ENCODE measurements at regions not wholly inside any gene's neighbourhood (a gene's known extent, or its start where the extent isn't known, plus 50 kb on each side); places are given as distances from the start of the nearest gene placed in this dataset.
"Not testable (repeated sequence)": the region's sequence is repeated elsewhere in the genome, so short reads cannot be mapped to it uniquely, and the experiment has no call there.

DNA sequence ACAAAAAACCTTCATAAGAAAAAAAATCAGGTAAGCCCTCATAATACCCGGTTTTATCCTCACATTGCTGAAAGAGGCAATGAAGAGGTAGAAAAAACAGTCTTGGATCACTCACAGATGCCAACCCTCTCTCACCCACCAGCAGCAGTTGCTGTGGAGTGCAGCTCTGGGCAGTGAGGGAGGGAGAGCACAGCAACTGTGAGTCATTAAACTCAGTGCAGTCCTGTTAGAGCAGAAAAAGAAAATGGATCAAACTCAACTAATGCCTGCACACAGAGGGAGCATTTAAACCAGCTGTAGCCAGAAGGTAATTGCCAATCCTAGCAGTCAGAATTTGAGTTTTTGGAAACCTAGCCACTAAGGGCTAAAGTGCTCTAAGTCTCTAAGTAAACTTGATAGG is 1050.6 kb upstream of the ALCAM start:
- DNase-seq: no peak

DNA sequence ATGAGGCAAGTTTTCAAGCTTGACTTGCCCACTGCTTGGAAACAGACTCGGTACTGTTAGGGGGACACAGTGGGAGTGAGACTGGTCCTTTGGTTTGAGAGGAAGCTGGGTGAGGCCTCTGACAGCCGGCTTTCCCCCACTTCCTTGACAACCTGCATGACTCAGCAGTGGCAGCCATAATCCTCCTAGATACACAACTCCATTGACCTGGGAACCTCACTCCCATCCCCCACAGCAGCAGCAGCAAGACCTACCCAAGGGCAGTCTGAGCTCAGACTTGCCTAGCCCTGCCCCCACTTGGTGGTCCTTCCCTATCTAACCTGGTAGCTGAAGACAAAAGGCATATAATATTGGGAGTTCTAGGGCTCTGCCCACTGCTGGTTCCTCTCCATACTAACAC is 1043.5 kb upstream of the ALCAM start:
- no peak for DNase-seq

DNA sequence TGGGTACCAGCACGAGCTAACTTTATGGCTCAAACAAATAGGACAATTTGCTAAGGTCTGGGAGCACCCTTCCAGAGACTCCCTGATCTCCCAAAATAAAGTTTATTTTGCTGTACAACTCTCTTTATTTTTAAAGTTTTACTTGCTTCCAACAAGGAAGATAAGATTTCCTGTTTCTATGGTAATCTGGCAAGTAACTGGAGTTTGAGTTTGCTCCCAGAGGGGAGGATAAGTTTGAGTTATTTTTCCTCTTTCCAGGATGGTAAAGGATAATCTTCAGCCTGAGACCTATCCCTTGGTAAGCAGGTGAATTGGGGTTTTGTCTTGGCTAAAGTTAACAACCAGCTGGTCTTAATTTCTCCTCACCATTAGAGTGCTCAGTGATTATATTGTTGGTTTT is 1019.4 kb upstream of the ALCAM start:
- no peak for DNase-seq

DNA sequence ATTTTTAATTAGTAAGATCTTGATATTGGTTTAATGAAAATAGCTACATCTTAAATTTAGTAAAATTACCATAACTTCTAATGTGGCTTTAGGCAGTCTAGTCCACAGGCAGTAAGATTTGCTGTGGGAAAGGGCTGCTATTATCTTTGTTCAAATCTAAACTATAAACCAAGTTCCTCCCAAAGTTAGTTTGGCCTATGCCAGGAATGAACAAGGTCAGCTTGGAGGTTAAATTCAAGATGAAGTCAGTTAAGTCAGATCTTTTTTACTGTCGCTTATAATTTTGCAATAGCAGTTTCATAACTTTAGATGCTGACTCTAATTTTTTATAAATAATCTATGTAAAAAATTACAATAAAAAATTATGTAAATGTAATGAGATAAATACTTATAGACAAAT is 1016.9 kb upstream of the ALCAM start:
- DNase-seq: no peak

DNA sequence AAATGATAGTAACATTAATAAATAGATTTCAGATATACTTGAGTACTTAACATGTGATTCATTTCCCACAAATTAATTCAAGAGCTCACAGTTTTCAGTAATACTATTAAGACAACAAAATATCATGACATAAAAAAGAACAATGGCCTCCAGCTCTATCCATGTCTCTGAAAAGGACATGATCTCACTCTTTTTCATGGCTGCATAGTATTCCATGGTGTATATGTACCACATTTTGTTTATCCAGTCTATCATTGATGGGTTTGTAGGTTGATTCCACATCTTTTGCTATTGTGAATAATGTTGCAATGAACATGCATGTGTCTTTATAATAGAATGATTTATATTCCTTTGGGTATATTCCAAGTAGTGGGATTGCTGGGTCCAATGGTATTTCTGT is 1012.8 kb upstream of the ALCAM start:
- no peak for DNase-seq

DNA sequence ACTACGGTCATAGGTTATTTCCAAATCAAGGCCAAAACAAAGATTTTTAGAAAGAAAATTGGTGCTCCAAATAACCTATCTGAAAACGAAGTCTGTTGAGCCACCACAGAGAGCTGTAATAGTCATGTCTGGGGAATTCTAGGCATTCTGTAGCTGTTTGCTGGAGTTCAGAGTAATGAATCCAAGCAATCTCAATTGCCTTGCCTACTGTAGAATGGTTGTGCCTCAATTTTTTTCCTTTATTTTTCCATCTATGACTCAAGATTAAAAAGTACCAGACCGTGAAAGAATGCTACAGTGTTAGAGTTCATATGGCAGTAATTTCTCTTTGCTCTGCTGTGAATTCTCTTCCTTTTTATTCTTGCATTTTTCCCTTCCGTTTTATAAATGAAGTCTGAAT is 1007.2 kb upstream of the ALCAM start:
- DNase-seq: no peak

DNA sequence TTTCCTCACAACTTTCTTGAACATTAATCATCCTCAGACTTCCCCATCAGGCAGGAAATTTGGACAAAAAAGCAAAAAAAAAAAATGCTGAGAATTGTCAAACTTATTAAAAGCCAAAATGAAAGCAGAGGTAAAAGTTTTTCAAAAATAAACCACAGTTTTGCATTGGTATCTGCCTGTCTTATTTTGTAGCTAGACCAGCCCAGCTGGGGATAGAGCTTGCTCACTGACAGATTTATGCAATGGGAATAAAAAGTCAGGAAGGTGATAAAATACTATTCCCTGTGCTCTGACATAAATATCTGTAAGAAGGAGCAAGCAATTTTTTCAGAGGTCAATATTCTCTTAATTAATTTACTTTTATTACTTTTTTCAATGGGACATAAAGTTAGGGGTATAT is 1006.7 kb upstream of the ALCAM start:
- DNase-seq: no peak

DNA sequence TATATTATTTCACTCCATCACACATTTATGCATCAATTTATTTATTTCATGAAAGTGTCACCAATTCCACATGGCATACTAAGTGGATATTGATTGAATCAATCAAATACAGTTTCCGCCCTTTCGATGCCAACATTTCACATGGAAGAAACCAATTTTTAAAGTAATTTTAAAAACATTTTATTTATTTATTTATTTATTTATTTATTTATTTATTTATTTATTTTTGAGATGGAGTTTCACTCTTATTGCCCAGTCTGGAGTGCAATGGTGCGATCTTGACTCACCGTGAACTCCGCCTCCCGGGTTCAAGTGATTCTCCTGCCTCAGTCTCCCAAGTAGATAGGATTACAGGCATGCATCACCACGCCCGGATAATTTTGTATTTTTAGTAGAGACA is 1005.0 kb upstream of the ALCAM start:
- not testable (repeated sequence) for DNase-seq

DNA sequence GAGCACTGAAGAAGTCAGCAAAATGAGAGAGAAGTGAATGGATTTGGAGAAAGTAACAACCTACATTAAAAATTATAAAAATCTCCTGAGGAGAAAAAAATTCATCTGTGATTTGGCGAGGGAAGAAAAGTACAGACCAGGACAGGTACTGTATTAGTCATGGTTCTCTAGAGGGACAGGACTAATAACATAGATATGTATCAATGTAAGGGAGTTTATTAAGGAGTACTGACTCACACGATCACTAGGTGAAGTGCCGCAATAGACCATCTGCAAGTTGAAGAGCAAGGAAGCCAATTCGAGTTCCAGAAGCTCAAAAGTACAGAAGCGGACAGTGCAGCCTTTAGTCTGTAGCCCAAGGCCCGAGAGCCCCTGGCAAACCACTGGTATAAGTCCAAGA is 1004.4 kb upstream of the ALCAM start:
- DNase-seq: no peak

DNA sequence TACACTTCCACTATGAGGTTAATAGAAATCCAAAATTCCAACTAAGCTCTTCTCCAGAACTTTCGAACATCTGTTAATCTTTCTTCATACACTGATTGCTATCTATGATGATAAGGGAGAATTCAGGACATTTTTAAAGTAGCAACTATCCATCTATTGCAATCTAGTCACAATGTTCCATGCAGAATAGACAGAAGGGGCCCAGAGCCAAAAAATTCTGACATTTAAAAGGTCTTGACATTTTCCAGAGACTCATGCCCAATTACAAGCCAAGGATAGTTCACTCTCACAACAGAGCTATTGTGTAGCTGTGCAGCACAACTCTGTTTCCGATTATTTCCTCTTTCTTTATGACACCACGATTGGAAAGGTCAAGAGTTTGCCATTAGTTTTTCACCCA is 999.7 kb upstream of the ALCAM start:
- no peak for DNase-seq

DNA sequence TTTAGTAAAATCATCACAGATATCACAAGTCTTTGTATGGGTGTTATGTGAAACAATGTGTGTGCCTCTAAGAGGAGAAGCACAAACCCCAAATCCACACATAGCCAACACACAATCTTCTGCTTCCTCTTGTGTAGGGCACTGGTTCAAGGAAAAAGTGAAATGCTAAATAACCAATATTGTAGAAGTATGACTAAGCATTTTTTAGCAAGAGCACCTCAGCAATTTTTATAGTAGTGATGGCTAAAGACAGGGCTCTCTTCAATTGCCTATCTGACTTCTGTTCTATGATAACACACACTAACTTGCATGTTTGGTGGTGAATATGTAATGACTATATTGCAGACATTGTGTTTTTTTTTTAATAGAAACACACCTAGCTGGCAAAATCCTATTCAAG is 997.9 kb upstream of the ALCAM start:
- no peak for DNase-seq

DNA sequence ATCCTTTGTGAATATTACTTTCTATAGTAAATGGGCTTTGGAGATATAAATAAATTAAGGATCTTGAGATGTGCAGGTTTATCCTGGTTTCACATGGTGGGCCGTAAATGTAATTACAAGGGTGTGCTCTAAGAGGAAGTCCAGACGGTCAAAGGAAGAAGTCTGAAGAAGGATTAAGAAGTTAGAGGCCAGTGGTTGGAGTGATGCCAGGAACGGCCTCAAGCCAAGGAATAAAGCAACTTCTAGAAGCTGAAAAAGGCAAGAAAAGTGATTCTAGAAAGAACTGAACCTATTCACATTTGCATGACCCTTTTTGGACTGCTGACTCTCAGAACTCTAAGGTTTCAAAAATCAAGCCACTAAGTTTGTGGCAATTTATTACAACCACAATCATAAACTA is 981.3 kb upstream of the ALCAM start:
- DNase-seq: no peak

DNA sequence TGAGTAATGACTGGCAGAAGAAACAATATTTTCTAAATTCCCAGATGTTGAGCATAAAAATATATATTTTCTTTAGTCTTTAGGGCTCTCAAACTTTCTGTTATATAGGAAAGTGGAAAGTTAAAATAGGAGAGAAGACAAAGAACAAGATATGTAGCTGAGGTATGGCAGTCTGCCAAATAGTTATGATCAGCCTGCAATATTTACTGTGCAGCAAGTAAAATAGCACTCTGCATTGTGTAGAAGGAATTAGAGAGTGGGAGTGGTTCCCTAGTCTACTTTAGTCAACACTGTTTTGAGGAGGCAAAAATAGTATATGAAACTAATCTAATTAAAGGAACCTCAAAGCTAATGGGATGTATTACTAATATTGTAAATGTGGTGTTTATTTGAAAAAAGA is 978.1 kb upstream of the ALCAM start:
- no peak for DNase-seq

DNA sequence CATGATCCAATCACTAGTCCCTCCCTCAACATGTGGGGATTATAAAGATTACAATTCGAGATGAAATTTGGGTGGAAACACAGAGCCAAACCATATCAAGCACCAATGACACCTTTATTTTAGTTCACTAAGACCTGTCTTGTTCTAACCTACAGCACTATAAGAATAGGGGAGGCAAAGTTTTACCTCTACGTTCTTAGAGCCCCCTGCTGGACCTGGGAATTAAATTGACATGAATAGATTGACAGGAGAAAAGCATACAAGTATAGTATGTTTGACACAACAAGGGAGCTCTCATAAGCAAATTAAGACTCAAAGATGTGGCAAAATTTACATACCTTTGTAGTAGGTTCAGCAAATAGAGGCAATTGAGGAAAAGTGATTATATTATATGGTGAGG is 974.4 kb upstream of the ALCAM start:
- DNase-seq: no peak

DNA sequence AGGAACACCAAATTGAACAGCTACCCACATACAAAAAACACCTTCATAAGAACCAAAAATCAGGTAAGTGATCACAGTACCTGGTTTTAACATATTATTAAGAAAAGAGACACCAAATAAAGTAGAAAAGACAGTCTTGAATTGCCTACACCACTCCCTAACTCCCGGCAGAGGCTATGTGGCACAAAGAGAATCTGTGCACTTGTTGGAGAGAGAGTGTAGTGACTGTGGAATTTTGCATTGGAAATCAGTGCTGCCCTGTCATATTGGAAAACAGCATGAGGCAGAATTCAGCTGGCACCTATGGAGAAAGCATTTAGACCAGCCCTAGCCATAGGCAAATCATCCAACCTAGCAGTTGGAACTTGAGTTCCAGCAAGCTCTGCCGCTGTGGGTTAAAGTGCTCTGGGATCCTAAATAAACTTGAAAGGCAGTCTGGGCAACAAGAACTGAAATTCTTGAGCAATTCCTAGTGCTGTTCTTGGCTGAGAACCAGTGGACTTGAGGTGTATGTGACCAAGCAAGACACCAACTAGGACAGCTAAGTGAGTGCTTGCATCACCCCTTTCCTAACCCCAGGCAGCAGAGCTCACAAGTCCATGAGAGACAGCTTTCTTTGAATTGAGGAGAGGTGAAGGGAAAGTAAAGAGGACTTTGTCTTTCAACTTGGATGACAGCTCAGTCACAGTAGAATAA is 969.6 kb upstream of the ALCAM start:
- DNase-seq: no peak

DNA sequence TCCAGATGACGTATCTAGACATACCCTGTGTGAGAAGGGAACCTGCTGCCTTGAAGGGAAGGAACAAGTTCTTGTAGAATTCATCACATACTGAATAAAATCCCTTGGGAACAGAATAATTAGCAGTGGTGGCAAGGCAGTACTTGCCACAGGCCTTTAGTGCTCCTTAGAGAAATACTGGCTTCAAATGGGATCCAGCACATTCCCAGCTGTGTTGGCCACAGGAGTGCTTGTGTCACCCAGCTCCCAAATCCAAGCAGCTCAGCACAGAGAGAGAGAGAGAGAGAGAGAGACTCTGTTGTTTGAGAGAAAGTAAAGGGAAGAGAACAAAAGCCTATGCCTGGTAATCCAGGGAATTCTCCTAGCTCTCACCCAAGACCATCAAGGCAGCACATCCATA is 969.0 kb upstream of the ALCAM start:
- no peak for DNase-seq

DNA sequence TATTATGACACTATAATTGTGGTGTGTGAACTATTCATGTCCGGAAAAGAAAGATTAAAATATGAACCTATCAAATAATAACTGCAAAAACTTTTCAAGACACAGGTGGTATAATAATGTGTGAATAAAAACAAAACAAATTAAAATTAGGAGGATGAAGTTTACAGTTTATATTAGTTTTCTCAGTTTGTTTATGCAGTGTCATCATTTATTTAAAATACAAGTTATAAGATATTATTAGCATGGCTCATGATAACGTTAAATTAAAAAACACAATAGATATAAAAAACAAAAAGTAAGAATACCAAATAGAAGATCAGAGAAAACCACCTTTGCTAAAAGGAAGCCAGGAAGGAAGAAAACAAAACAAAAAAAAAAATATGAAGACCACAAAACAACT is 963.8 kb upstream of the ALCAM start:
- DNase-seq: no peak

DNA sequence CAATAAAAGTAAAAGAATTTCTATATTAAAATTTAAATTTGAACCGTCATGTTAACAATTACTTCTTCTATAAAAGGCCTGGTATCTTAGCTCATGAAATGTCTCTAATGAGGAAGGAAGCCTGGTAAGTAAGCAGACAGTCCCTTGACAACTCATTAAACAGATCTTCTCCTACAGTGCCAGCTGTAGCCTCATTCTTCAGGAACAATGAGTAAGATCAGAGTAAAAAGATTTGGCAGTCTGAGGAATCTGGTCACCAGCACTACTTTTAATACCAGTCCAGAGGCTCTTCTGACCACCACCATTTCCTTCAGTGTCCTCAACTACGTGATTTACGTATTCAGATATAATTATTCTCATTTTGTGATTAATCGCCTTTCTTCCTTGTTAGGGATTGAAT is 955.0 kb upstream of the ALCAM start:
- no peak for DNase-seq

DNA sequence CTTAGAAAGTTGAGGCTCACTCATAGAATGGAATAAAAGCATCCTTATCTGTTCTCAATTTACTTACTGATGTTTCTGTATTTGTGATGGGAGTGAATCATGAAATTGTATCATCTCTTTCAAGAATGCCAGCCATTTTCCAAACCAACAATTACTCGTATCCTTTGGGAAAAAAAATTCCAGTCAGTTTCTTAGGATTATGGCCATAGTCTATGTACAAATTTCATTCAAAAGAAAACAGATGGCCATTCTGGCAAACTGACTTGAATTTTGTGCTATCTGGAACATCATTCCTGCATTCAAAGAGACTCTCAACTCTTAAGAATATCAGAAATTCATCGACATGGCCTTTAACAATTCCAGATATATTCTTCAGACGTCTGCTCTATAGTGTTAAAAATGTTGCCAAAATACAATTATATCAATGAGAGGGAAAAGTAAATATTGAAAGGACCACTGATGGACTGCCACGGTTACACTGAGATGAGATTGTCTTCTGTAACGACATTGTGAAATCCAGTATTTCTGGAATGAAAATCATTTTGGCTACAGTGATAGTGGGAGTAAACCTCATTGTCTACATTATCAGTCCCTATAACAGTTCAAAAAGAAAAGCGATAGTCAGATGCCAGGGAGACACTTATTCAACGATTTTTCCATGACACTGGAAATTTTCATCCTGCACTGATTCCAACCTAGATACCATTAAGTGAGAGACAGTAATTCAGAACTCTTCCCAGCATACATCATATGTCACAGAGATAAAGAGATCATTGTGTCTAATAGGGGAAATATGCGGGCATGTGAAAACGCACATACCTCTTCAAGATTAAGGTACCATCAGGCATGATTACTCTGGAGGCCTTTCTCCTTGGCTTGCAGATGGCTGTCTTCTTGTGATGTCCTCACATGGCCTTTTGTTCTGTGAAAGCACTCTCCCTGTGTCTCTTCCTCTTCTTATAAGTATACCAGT is 953.8 kb upstream of the ALCAM start:
- no peak for DNase-seq

DNA sequence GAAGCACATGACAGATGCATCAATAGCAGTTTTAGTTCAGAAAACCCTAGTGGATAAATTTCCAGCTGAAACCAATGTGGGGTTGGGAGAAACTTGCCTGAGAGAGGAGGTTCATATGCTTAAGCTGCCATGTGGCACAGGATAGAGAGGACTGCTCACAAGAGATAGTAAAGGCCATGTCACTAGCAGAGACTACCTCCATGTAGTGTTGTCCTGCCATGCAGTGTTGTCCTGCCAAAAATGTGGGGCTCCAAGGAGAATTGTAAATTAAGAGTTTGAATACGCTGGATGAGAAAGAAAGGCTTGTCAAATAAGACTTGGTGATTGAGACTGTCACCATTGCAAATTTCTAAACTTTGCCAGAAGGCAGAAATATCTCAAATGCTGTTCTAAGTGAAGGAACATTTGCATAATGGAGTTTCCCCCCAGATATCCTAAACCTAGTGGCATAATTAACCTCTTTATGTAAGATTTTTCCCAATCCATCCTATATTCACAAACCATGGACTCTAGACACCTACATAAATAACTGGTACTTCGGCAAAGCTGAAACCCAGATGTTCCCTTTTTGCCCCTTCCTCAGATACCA is 938.3 kb upstream of the ALCAM start:
- DNase-seq: no peak

DNA sequence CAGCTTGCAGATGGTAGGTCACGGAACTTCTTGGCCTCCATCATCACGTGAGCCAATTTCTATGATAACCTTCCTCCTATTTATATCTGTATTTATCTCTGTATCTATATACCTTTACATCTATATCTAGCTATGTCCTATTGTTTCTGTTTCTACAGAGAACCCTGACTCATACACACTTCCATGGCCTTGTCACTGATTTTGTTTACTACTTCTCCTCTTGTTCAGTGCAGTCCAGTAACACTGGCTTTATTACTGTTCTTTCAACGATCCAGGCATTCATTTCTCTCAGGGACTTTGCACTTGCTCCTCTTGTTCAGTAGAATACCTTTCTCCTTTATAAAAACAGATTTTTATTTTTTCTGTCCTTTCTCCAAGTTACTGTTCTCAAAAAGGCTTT is 937.0 kb upstream of the ALCAM start:
- no peak for DNase-seq

DNA sequence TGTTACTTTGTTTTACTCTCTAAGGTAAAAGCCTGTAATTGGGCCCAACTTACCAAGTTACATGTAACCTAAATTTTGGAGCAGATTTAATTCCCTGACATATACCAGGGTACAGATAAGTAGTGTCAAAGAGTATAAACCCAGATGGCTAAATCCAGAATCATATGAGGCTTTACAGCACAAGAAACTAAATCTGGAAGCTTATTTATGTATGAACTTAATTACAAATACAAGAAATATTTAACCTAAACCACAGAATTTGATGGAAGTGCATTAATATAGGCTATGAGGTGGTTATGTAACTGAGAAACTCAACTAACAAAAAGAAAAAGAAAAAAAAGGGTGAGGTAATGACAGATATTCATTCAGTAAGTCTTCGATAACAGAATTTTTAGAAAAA is 930.2 kb upstream of the ALCAM start:
- DNase-seq: no peak

DNA sequence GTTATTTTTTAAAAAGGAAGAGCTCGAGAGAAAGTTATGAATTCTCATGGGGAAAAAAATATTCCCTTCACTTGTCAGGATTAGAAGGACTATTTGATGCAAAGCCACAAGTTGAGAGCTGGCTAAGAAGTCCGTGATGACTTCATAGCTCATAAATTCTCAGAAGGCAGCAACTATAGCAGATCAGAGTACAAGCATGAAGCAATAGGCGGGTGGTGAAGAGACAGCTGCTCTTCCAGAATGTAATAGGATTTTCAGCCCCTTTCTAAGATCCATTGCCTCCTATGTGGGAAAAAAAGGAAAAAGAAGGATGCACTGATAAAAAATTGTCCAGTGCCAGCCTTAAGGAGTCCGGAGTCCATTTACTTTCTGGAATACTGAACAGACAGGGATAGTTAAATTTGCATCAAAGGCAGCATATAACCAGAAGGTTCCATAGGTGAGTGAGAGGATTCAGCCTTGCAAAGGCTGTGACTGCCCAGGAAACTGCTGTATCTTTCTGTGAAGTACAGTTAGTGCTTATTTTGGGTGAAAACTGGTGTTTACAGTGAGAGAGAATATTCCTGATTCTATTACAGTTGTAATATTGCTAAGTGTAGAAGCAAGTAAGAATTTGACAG is 929.5 kb upstream of the ALCAM start:
- no peak for DNase-seq

DNA sequence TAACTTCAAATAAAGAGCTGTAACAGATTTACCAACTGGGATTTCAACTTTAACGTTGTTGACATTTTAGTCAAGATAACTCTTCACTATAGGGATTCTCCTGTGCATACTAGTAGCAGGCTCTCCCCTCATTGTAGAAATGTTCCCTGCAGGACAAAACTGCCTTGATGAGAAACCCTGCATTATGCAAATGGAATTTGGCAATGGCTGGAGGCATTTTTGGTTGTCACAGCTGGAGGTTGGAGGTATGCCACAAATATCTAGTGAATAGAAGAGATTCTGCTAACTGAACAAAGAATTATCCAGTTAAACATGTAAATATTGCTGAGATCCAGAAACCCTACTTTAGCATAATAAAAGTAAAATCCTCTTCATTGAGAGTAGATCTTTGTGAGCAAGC is 928.8 kb upstream of the ALCAM start:
- DNase-seq: no peak

Data from stimulated activated CD4-positive, alpha-beta T cell treated with anti-CD3 and anti-CD28 coated beads, Interleukin-4, amount 100 ng/mL, for 24 hours (primary cell).